GM10248 (cell line): ENCODE measurements at regions not wholly inside any gene's neighbourhood (a gene's known extent, or its start where the extent isn't known, plus 50 kb on each side); places are given as distances from the start of the nearest gene placed in this dataset.

Source experiments
- CTCF ChIA-PET: fragments of 300-600 bp; sonication (Branson Sonifier 250); formaldehyde crosslinking; extraction: SDS; loops from one replicate; lab custom pipeline; 2021; ENCODE audit warnings: antibody characterized with exemption; lab: Yijun Ruan, JAX
- POLR2A ChIA-PET: fragments of 350-650 bp; sonication (Branson Sonifier 250); formaldehyde crosslinking; extraction: SDS; loops from one replicate; lab custom pipeline; 2020; ENCODE audit warnings: antibody characterized with exemption; lab: Yijun Ruan, JAX
- DNase-seq: peaks from one replicate; pipeline ENCODE4 v3.0.0; 2012; ENCODE audit errors: extremely low spot score
- CTCF ChIP-seq: IDR thresholded peaks from 2 replicates; pipeline ENCODE4 v1.5.1; 2012; ENCODE audit warnings: mild to moderate bottlenecking, low read depth; ENCODE audit errors: extremely low read depth, missing control alignments, control extremely low read depth

GRCh38 chr1:201718346-201719202, 110.4 kb upstream of the IPO9 start:
- CTCF ChIA-PET, result interaction anchor here (0.8 to 8.3 kb wide), 6 partner anchors 9 to 271 kb away, joined by 3 to 101 read pairs (median 4); no protein-coding TSS in a partner anchor
- DNase-seq, result no peak
- POLR2A ChIA-PET, result no interaction called here
- TF ChIP-seq CTCF, result no peak

GRCh38 chr1:201719812-201720521, 109.0 kb upstream of the IPO9 start:
- TF ChIP-seq CTCF, result no peak
- POLR2A ChIA-PET, result no interaction called here
- CTCF ChIA-PET, result interaction anchor here (1.0 to 8.3 kb wide), 3 partner anchors 9 to 17 kb away, joined by 3 to 101 read pairs (median 4); no protein-coding TSS in a partner anchor
- DNase-seq, result no peak

- TF ChIP-seq CTCF, result no peak
- CTCF ChIA-PET, result interaction anchor here (1.8 to 8.3 kb wide), 2 partner anchors 9 to 11 kb away, joined by 4 to 101 read pairs; no protein-coding TSS in a partner anchor
- POLR2A ChIA-PET, result no interaction called here
- no peak for DNase-seq
Observed at GRCh38 chr1:201720522-201720844, 108.5 kb upstream of the IPO9 start.

GRCh38 chr1:201721082-201722049, 107.6 kb upstream of the IPO9 start:
- TF ChIP-seq CTCF, result no peak
- CTCF ChIA-PET, result interaction anchor here (1.1 to 8.3 kb wide), 3 partner anchors 12 to 162 kb away, joined by 3 to 101 read pairs (median 16); no protein-coding TSS in a partner anchor
- no peak for DNase-seq

GRCh38 chr1:201724039-201724765, 104.8 kb upstream of the IPO9 start:
- POLR2A ChIA-PET, result no interaction called here
- DNase-seq, result no peak
- CTCF ChIA-PET, result interaction anchor here (1.4 to 8.3 kb wide), 4 partner anchors 14 to 153 kb away, joined by 3 to 101 read pairs (median 11); no protein-coding TSS in a partner anchor
- no peak for TF ChIP-seq CTCF

More at GRCh38 chr1:201721082-201722049, 107.6 kb upstream of the IPO9 start:
- POLR2A ChIA-PET, result no interaction called here
